RCC 7860 (cell line): ENCODE measurements at regions not wholly inside any gene's neighbourhood (a gene's known extent, or its start where the extent isn't known, plus 50 kb on each side); places are given as distances from the start of the nearest gene placed in this dataset.

Source experiments
- DNase-seq: peaks from one replicate; pipeline ENCODE4 v3.0.0-alpha.2; 2015; ENCODE audit warnings: low spot score
- FAIRE-seq: peaks from 2 replicates; lab custom pipeline; 2012; peaks lifted over from hg19 to GRCh38; lab: Jason Lieb, UNC

DNA sequence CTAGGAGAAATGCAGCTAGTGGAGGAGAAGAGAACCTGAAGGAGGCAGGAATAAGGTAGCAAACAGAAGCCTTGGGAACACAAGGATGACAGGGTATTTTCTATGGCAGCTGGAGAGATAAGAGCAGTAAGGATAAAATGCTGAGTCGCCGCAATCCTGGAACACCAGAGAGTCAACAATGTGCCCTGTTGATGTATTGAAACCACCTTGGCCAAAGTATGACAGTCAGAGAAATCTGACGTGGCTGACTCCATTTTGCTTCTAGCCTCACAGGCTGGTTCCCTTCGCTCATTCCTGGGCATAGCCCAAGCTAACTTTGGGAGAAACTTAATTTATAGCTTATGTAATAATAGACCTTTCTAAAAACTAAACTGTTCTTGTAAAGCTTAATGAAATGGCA lies 56.6 kb upstream of the C4orf54 start:
- DNase-seq (no peak), FAIRE-seq (no peak)

DNA sequence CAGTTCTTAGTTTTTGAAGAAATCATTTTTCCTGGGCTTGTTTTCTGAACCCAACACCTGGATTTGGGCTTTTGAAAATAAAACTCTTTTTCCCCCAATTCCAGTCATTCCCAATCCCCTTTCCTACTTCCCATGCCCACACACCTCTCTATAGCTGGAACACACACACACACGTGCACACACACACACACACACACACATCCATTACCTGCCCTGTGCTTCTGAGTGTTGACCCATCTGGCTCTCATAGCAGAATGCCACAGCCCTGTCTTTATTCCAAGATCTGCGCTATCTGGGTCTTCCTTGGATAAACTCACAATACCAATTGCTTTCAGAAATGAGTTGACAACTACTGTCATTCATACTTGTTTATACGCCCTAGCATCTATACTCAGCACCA lies 54.9 kb upstream of the C4orf54 start:
- DNase-seq (no peak), FAIRE-seq (no peak)

DNA sequence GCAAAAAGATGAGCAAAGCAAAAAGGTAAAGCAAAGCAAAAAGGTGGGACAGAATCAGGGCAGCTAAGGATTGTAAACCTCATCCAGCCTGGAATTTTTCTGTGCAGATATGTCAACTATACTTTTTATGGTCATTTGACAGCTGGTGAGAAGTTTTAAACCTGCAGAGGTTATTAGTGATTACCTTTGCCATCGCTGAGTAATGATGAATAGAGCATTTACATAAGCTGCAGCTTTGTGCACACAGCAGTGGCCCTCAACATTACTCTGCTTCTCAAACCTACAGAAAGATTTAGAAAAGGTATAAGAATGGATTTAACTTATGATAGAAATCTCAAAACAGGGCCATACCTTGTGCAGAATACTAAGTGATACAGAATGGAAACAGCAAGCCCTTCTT lies 54.5 kb upstream of the C4orf54 start:
- no peak for FAIRE-seq

DNA sequence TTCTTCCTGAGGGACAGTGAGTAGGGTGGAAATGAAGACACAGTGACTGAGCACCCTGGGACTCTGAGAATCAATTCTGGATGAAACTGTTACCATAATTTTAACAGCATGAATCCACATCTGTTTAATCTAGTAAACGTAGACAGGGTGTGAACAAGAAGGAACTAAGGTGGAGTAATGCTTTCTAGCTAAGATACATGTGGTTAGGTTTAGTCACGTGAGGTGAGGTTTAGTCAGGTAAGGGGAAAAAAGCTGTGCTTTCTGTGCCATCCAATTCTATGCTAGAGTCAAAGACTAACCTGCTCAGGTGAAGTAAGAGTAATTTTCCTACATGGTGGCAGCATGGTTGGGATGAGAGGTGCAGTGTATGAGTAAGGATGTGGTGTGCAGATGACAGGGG lies 54.0 kb upstream of the C4orf54 start:
- no peak for FAIRE-seq

More for the DNA sequence above, 54.5 kb upstream of the C4orf54 start:
- DNase-seq = no peak

DNA sequence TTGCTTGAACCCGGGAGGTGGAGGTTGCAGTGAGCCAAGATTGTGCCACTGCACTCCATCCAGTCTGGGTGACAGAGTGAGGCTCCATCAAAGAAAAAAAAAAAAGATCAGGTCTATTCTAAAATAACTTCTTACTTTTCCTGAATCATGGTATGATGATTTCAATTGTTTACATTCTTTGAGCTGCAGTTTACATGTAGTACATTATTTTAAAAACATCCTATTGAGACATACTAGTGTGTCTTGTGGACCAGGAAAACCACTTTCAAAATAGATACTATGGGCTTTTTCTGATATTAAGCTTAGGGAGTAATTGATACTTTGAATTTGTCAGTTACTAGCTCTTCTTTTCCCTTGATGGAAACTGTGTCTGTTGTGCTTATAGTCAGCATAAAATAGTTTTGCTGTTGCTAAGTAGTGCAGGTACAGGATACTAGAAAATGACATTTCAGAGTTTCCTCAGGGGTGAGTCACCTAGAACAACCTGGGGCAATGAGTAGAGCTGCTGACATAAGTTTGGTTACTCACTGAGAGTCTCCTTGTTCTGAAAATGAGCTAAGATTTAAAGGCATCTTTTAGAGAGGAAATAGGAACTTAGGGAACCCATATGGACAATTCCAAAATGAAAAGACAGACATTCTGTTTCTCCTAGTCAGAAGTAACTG lies 53.2 kb upstream of the C4orf54 start:
- peak; percentile 4 for DNase-seq
- FAIRE-seq = no peak

More for the DNA sequence above, 54.0 kb upstream of the C4orf54 start:
- no peak for DNase-seq

DNA sequence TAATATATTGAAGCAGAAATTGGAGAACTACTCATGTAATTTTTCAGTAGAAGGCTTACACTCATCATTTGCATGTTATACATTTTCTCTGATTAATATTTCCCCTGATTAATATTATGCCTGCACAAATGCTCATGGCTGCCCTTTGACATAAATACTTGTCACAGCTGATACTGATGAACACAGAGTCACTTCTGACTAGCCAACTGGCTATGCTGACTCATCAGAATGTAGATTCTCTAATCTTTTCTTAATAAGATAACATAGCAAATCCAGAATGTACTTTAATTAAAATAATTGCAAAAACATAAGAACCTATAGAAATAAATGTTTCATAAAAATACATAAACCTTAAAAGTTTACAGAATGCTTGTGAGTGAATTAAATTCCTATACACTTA lies 52.4 kb upstream of the C4orf54 start:
- no peak for FAIRE-seq
- no peak for DNase-seq

DNA sequence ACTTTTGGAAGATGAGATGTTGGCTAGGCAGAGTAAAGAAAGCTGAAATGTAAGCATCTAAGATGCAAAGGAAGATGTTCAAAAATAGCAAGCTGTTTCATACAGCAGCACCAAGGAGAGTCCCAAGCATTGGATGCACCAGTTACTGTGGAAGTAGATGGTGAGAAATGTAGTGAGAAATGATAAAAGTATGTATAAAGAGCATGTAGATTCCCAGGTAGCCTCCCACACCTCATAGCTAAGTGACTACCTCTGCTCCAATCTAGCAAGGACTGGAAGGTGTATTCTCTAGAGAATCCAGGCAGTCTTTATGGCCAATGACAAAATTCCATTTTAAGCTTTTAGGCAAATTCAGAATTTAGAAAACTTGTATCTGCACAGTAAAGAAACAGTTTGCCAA lies 50.9 kb upstream of the C4orf54 start:
- no peak for FAIRE-seq
- no peak for DNase-seq
